Vagina (tissue), 2 donors: ENCODE measurements at regions not wholly inside any gene's neighbourhood (a gene's known extent, or its start where the extent isn't known, plus 50 kb on each side); places are given as distances from the start of the nearest gene placed in this dataset.
A peak's percentile ranks its signal among the peaks of the same experiment; 100 is the strongest.

Experiments used
- DNase-seq, 2 donors: peaks; one replicate each; pipeline ENCODE4 v3.0.0-alpha.2; 2017; ENCODE audit errors: extremely low spot score in 2 of 2
- H3K27ac ChIP-seq: fragments of 200-600 bp; sonication (generic); one replicate; pipeline ENCODE4 v1.5.1; 2019
- H3K27me3 ChIP-seq: fragments of 200-600 bp; sonication (generic); one replicate; pipeline ENCODE4 v1.5.1; 2019
- H3K36me3 ChIP-seq, 2 donors: fragments of 200-600 bp; sonication (generic); one replicate each; pipeline ENCODE4 v1.5.1; 2017 to 2019
- H3K4me1 ChIP-seq: fragments of 200-600 bp; sonication (generic); one replicate; pipeline ENCODE4 v1.5.1; 2019
- H3K4me3 ChIP-seq, 2 donors: fragments of 200-600 bp; sonication (generic); 1 replicate in 1 of 2; 2 replicates in 1 of 2; pipeline ENCODE4 v1.5.1; 2016 to 2019
- H3K9me3 ChIP-seq: fragments of 200-600 bp; sonication (generic); one replicate; pipeline ENCODE4 v1.5.1; 2019
- CTCF ChIP-seq, 3 experiments: fragments of 450-650 bp in 2 of 3; fragments of 200-600 bp in 1 of 3; sonication (generic) in 1 of 3; IDR thresholded peaks; one replicate each; pipeline ENCODE4 v1.5.1; 2017 to 2019; ENCODE audit warnings: antibody characterized with exemption in 3 of 3, mild to moderate bottlenecking in 2 of 3, moderate library complexity in 2 of 3
- POLR2A ChIP-seq, 2 donors: fragments of 450-650 bp; IDR thresholded peaks; one replicate each; pipeline ENCODE4 v1.6.1; 2017; ENCODE audit warnings: antibody characterized with exemption in 2 of 2, mild to moderate bottlenecking in 2 of 2, moderate library complexity in 2 of 2
- POLR2AphosphoS5 ChIP-seq, 2 donors: sonication (generic); formaldehyde crosslinking; IDR thresholded peaks; one replicate each; pipeline ENCODE4 v1.9.0; 2017; ENCODE audit warnings: antibody characterized with exemption in 2 of 2, mild to moderate bottlenecking in 2 of 2, low read depth in 1 of 2; ENCODE audit not compliant: insufficient read depth in 1 of 2
- intact Hi-C: fragments of 100-400 bp; cut with DNase I; formaldehyde crosslinking; loops from one replicate; pipeline ENCODE4 v1.15.1; 2023

- H3K9me3 ChIP-seq: no peaks in the 10 kb centered on the region
- H3K27ac ChIP-seq: peak overlapping the region; percentile 66
- H3K27me3 ChIP-seq: no peaks in the 10 kb centered on the region
- H3K4me1 ChIP-seq: peaks cover 26% of the 10 kb centered on the region
- intact Hi-C loops: no loop called here
- H3K36me3 ChIP-seq: no peaks in the 10 kb centered on the region
- TF ChIP-seq POLR2AphosphoS5 (IDR thresholded peaks at IDR 0.05; ENCODE audit: insufficient read depth in 1 of 2, low read depth in 1 of 2): no peak
- no peak for TF ChIP-seq POLR2A (IDR thresholded peaks at IDR 0.05)
- no peak for TF ChIP-seq CTCF (IDR thresholded peaks at IDR 0.05)
- H3K4me3 ChIP-seq: peak overlapping the region; percentile 23 to 26
- DNase-seq: peak; percentile 77 to 85
Observed at GRCh38 chr5:2007496-2007877, 124.8 kb upstream of the IRX4 start.

GRCh38 chr5:2006971-2007291 is 124.2 kb upstream of the IRX4 start:
- TF ChIP-seq CTCF (IDR thresholded peaks at IDR 0.05) (no peak), POLR2A (IDR thresholded peaks at IDR 0.05) (no peak), POLR2AphosphoS5 (IDR thresholded peaks at IDR 0.05; ENCODE audit: insufficient read depth in 1 of 2, low read depth in 1 of 2) (no peak)

GRCh38 chr5:2006193-2006970 is 123.7 kb upstream of the IRX4 start:
- TF ChIP-seq POLR2A (IDR thresholded peaks at IDR 0.05) (no peak), CTCF (IDR thresholded peaks at IDR 0.05) (no peak), POLR2AphosphoS5 (IDR thresholded peaks at IDR 0.05; ENCODE audit: insufficient read depth in 1 of 2, low read depth in 1 of 2) (no peak)
- Histone ChIP-seq H3K27ac (no peak overlapping the region), H3K36me3 (no peaks in the 10 kb centered on the region), H3K9me3 (no peaks in the 10 kb centered on the region), H3K4me1 (peaks cover 26% of the 10 kb centered on the region), H3K27me3 (no peaks in the 10 kb centered on the region), H3K4me3 (no peak overlapping the region)
- peak; percentile 58 to 85 for DNase-seq
- intact Hi-C loops: no loop called here

More at GRCh38 chr5:2006971-2007291, 124.2 kb upstream of the IRX4 start:
- no peaks in the 10 kb centered on the region for H3K36me3 ChIP-seq
- H3K4me3 ChIP-seq: no peak overlapping the region
- intact Hi-C loops: no loop called here
- H3K4me1 ChIP-seq: peaks cover 26% of the 10 kb centered on the region
- DNase-seq: peak; percentile 84 to 88
- no peaks in the 10 kb centered on the region for H3K27me3 ChIP-seq
- H3K27ac ChIP-seq: no peak overlapping the region
- no peaks in the 10 kb centered on the region for H3K9me3 ChIP-seq

GRCh38 chr5:2005101-2006041 is 122.6 kb upstream of the IRX4 start:
- H3K9me3 ChIP-seq: no peaks in the 10 kb centered on the region
- H3K27ac ChIP-seq: no peak overlapping the region
- H3K4me1 ChIP-seq: peaks cover 26% of the 10 kb centered on the region
- no peaks in the 10 kb centered on the region for H3K27me3 ChIP-seq
- intact Hi-C loops: no loop called here
- no peaks in the 10 kb centered on the region for H3K36me3 ChIP-seq
- DNase-seq: peak; percentile 62 to 82
- no peak overlapping the region for H3K4me3 ChIP-seq
- TF ChIP-seq POLR2A (IDR thresholded peaks at IDR 0.05) (no peak), POLR2AphosphoS5 (IDR thresholded peaks at IDR 0.05; ENCODE audit: insufficient read depth in 1 of 2, low read depth in 1 of 2) (no peak), CTCF (IDR thresholded peaks at IDR 0.05) (no peak)
